Suppressor macrophage (primary cell): ENCODE measurements at regions not wholly inside any gene's neighbourhood (a gene's known extent, or its start where the extent isn't known, plus 50 kb on each side); places are given as distances from the start of the nearest gene placed in this dataset.
"Not testable (repeated sequence)": the region's sequence is repeated elsewhere in the genome, so short reads cannot be mapped to it uniquely, and the experiment has no call there.

Experiments used
- DNase-seq, 4 experiments: peaks; one replicate each; pipeline ENCODE4 v3.0.0-alpha.2; 2020 to 2022

DNA sequence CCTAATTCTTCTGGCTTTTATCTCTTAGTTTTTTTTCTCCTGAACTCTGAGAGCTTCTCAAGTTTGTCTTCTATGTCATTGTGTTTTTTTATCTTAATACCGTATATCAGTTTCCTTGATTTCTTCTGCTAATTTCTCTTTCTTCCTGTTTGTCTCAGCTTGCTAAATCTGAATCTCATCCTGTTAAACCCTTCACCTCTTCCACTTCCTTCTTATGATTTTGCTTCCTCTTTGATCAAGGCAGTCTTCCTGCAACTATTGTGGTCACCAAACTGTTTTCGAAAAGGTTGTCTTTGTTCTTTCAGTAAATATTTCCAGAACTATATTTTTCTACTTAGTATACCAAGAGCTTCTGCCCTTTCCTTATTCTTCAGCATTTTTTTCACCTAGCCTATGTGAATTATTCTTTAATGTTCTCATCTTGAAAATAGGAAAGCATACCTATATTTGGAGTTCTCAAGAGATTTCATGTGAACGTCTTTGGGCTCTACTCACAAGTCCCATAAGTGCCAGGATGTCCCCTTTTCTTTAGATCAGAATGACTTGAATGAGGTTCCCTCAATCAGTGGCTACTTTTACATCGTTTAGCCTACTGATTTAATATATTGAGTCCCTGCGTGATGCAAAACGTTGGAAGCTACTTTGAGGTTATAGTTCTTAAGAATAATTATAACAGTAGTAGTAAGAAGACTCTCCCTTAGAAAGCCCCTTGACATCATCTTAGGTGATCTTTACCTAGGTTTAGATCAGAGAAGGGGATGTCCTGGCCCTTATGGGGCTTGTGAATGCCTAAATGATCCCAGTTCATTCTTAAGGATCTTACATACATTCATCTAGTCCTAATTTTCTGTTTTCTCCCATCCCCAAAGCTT lies 415.4 kb upstream of the AUTS2 start:
- peak in 2 of 4 experiments; percentile 40 to 47 for DNase-seq

GRCh38 chr7:69184339-69184738 lies 413.9 kb upstream of the AUTS2 start:
- DNase-seq, result peak; percentile 14 to 46 (median 30)

DNA sequence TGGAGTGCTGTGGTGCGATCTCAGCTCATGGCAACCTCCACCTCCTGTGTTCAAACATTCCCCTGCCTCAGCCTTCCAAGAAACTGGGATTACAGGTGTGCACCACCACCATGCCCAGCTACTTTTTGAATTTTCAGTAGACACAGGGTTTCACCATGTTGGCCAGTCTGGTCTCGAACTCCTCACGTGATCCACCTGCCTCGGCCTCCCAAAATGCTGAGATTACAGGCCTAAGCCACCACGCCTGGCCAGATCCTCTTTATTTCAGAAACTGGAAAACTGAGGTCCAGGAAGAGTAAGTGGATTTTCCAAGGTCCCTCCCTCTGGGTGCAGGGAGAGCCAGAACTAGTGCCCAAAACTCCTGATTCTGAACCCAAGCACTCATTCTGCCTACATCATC lies 413.1 kb upstream of the AUTS2 start:
- DNase-seq, result no peak

GRCh38 chr7:69186974-69187373 lies 411.3 kb upstream of the AUTS2 start:
- DNase-seq, result no peak

GRCh38 chr7:69187824-69188333 lies 410.4 kb upstream of the AUTS2 start:
- peak in 1 of 4 experiments; percentile 6 for DNase-seq

DNA sequence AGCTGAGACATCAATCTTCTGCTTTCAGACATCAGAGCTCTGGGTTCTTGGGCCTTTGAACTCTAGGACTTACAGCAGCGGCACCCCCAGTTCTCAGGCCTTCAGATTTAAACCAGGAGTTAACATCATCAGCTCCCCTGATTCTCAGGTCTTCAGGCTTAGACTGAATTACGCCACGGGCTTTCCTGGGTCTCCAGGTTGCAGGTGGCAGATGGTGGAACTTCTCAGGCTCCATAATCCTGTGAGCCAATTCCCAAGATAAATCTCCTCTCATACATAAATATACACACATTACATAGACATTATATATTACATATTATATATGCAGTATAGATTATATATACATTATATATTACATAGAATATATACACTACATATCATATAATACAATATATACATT lies 408.9 kb upstream of the AUTS2 start:
- no peak for DNase-seq

- DNase-seq, result no peak
Observed at GRCh38 chr7:69190025-69190424, 408.2 kb upstream of the AUTS2 start.

DNA sequence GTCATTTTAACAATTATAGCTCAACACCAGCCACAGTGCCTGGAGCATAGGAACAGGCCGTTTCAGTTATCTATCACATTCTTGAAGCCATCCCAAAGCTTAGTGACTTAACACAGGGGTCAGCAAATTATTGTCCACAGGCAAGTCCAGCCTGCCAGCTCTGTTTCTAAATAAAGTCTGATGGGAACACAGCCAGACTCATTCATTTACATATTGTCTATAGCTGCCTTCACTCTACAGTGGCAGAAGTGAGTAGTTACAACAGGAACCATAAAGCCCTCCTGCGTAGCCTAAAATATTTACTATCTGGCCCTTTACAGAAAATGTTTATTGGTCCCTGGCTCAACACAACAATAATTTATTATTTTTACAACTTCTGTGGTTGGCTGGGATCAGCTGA lies 407.5 kb upstream of the AUTS2 start:
- DNase-seq, result no peak

DNA sequence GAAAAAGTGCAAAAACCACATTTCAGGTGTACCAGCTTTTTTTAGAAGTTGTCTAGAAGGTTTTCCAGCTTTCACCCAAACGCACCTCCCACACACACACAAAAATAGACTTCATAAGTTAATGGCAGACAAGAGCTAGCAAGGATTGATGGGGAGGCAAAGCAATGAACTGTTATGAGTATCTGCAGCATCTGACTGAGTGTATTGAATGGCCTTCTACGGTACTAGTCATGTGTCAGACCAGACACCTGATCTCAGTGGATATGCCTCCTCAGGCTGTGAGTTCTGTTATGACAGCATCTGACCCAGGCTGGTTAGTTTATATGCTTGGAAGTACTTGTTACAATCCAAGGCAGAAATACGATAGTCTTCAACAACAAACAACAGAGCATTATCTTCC lies 406.1 kb upstream of the AUTS2 start:
- no peak for DNase-seq

DNA sequence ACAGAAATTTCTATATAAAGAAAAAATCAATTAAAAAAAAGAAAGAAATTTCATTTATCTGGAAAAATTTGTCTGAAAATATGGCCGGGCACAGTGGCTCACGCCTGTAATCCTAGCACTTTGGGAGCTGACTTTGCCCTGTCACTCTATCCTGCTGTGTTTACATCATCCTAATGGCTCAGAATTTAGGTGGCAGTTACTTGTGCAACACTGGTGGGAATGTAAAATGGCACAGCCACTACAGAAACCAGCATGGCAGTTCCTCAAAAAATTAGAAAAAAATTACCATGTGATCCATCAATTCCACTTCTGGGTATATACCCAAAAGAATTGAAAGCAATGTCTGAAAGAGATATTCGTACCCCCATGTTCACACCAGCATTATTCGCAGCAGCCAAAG lies 405.2 kb upstream of the AUTS2 start:
- DNase-seq, result peak; percentile 15 to 54 (median 20)

- no peak for DNase-seq
Observed at GRCh38 chr7:69196593-69196992, 401.7 kb upstream of the AUTS2 start.

DNA sequence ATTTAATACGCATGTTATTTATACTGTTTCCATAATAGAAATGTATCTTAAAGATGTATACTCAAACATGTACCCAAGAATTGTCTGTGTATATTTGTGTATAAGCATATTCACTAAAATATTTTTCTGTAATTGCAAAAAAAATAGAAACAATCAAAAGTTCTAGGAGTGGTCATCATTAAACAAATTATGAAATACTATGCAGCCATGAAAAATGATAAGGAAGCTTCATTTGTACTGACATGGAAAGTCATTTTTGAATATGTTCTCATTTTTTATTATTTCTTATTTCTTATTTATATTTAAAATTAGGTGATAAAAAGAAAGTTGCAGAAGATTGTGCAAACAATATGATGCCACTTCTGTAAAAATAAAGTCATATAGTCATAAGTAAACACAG lies 400.0 kb upstream of the AUTS2 start:
- DNase-seq, result no peak

GRCh38 chr7:69199041-69199440 lies 399.2 kb upstream of the AUTS2 start:
- DNase-seq, result peak in 3 of 4 experiments; percentile 6 to 54 (median 27)

DNA sequence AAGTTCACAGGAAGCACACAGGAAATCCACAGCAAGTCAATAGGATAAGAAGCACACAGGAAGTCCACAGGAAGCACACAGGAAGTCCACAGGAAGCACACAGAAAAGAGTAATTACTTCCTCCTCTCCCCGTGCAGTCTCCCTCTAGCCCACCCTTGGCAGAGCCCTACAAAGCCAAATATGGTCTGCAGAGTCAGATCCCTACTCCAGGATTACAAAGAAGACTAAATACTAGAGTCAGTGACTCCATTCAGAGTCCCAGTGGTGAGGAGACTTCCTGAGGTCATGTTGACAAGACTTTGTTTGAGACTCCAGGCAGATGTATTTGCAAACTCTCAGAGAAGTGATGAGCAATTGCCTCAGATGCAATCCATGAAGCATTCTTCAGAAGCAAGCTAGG lies 398.6 kb upstream of the AUTS2 start:
- DNase-seq, result no peak

DNA sequence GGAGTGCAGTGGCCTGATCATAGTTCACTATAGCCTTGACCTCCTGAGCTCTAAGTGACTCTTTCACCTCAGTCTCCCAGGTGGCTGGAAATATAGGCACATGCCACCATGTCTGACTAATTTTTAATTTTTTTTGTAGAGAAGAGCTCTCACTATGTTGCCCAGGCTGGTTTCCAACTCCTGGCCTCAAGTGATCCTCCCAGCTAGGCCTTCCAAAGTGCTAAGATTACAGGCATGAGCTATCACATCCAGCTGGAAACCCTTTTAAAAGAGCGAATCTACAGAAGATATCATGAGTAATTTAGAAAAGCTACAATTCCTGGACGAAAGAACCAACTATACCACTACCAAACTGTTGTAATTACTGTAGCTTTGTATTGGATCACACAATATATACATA lies 394.4 kb upstream of the AUTS2 start:
- DNase-seq, result no peak

DNA sequence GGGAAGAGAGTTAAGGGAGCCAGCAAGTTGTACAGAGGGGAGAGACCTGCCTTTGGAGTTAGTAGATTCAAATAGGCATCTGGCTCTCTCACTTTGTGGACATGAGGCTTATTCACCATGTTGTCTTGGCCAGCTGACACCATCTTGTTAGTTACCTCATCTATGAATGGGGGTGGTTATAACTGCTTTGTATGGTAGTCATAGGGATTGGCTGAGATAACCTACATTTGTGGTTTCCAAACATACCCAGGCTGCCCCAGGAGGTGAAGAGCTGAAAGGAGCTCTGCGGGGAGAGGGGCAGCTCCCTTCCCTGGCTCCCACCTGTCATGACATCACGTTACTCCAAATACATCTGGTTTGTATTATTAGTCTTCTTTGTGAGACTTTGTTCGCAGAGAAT lies 393.3 kb upstream of the AUTS2 start:
- no peak for DNase-seq

DNA sequence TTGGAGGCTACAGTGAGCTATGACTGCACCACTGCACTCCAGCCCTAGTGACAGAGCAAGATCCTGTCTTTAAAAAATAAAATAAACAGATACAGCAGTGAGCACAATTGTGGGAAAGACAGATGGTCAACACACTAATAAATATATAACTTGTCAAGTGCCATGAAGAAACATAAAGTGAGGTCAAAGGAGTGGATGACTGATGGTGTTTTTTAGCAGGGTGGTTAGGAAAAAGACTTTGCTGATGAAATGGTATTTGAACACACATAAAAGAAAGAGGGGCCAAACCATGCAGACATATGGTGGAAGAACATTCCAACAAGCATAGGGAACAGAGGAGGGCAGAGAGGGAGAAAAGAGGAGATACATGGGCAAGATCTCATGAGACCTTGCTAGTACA lies 392.7 kb upstream of the AUTS2 start:
- DNase-seq, result no peak

GRCh38 chr7:69208276-69208675 lies 390.0 kb upstream of the AUTS2 start:
- no peak for DNase-seq

DNA sequence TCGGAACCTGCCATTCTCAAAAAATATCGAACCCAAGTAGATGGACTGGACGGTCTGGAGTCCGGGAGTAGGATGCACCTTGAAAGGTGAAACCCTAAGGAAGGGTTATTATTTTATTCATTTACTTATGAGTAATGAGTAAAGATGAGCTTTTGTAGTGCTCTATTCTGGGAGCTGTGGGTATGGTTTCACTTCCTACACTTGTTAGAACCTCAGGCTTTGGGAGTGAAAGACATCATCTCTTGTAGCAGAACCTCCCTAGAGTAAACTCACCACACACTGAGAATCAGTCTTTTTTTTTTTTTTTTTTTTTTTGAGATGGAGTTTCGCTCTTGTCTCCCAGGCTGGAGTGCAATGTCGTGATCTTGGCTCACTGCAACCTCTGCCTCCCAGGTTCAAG lies 389.4 kb upstream of the AUTS2 start:
- DNase-seq, result peak in 3 of 4 experiments; percentile 6 to 51 (median 49)

DNA sequence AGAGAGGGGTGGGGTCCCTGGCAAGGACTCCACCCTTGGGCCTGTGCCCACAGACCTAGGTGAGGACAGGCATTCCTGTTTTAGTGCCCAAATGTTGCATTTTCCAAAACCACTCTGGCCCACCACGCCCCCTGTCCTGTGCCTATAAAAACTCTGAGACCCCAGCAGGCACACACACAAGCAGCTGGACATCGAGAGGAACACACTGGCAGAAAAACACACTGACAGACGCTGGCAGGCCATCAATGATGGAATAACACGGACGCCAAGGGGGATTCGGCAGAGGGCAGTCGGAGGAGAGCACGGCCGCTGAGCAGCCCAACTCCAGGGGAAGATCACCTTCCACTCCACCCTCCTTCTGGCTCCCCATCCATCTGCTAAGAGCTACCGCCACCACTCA lies 386.9 kb upstream of the AUTS2 start:
- DNase-seq, result no peak

DNA sequence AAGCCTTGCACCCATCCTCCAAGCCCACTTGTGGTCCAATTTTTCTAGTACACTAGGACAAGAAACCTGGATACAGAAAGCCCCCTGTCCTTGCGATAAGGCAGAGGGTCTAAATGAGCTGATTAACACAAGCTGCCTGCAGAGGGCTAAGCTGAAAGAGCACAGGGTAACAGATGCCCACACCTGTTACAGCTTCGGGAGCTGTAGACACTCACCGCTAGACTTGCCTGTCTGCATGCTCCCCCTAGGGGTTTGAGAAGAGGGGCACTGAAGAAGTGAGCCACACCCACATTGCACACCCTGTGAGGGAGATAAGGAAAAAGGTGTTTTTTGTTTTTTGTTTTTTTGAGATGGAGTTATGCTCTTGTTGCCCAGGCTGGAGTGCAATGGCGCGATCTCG lies 386.5 kb upstream of the AUTS2 start:
- no peak for DNase-seq

DNA sequence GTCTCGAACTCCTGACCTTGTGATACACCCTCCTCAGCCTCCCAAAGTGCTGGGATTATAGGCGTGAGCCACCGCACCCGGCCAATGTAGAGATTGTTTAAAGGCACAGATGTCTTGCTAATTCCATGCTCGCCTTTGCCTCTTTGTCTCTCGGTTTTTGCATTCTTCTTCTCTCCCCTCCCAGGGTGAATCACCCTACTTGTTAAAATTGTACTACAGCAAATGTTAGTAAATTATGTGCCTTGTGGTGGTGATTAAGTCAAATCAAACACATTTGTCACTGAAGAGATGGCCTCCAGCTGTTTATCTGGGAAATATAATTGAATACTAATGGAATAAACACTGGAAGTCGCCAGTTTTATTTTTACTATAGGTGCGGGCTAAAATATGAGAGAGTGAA lies 384.4 kb upstream of the AUTS2 start:
- DNase-seq, result no peak

- not testable (repeated sequence) for DNase-seq
Observed at GRCh38 chr7:69215516-69215915, 382.8 kb upstream of the AUTS2 start.

DNA sequence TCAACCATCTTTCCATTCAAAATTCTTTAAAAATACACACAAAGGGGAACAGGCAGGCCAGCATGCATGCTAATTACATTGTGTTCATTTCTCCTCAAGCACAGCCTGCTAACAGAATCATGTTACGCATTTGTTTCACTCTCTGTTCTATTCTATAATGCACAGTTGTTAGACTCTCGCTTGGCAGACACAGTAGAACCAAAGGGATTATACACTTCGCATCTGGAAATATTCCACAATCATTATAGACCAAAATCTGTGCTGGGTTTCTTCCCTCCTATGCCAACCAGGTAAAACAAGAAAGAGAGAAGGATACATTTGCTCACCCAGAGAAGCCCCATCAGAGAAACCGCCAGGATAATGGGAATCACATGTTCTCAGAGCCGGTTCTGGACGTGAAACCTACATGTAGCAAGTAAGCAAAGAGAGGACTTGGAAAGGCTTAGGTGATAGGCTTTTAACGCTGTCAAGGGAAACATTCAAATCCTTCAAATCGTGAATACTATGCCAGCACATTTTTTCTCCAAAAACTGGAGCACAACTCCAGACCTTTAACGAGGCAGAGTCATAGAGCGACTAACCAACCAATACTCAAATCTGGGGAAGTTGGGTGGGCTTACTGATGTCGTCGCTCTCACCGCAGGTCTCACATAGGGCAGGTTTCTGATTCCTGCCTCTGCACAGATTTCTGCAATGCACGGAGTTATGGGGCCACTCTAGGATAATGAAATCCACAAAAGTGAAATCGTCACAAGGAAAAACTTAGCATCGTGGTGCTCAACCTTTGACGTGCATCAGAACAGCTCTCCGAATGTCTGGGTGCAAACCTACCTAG lies 380.5 kb upstream of the AUTS2 start:
- no peak for DNase-seq
